ENCODE measurements at regions not wholly inside any gene's neighbourhood (a gene's known extent, or its start where the extent isn't known, plus 50 kb on each side); places are given as distances from the start of the nearest gene placed in this dataset.

GRCh38 chr2:189249171-189249570 lies 69.6 kb upstream of the COL5A2 start:
- Histone ChIP-seq H3K4me3 (no peak overlapping the region), H3K4me1 (ENCODE audit: insufficient read depth) (no peaks in the 10 kb centered on the region), H3K4me2 (no peak overlapping the region), H4K20me1 (replicated peaks; ENCODE audit: insufficient read depth) (no peaks in the 10 kb centered on the region), H3K79me2 (replicated peaks; ENCODE audit: insufficient read depth) (no peaks in the 10 kb centered on the region), H3F3A (replicated peaks; ENCODE audit: low read depth) (no peaks in the 10 kb centered on the region), H3K27ac (ENCODE audit: low read depth) (no peak overlapping the region), H2AFZ (no peak overlapping the region), H3K27me3 (ENCODE audit: insufficient read depth) (no peaks in the 10 kb centered on the region), H3K9me2 (ENCODE audit: insufficient read depth) (no peaks in the 10 kb centered on the region; the same call in none of the 2 replicates), H3K36me3 (ENCODE audit: insufficient read depth) (no peaks in the 10 kb centered on the region)
- ATAC-seq (no peak), DNase-seq (ENCODE audit: low spot score) (no peak)
- H3K27me3 Mint-ChIP-seq (ENCODE audit: insufficient read depth, low read depth, poor library complexity), result peaks cover 1% of the 10 kb centered on the region
- H3K4me3 Mint-ChIP-seq, result no peak overlapping the region
- no peaks in the 10 kb centered on the region for H3K4me1 Mint-ChIP-seq
- H3K36me3 Mint-ChIP-seq (ENCODE audit: low read depth), result peaks cover 9% of the 10 kb centered on the region
- no peak overlapping the region for H3K27ac Mint-ChIP-seq
- peaks cover 8% of the 10 kb centered on the region for H3K9me3 Mint-ChIP-seq
- TF ChIP-seq STAT1 (IDR thresholded peaks at IDR 0.05; ENCODE audit: unreplicated experiment), result no peak
- no peak for TF ChIP-seq ETS1 (IDR thresholded peaks at IDR 0.05)
- no peak for TF ChIP-seq ZNF462 (CRISPR knock-in tag; IDR thresholded peaks at IDR 0.05)
- TF ChIP-seq CREB1 (CRISPR knock-in tag; IDR thresholded peaks at IDR 0.05; ENCODE audit: low read depth), result no peak
- no peak for TF ChIP-seq CTCF (conservative IDR thresholded peaks at IDR 0.05; ENCODE audit: low read depth in 2 of 2)

All from GM23338 (cell line).